ENCODE measurements at regions not wholly inside any gene's neighbourhood (a gene's known extent, or its start where the extent isn't known, plus 50 kb on each side); places are given as distances from the start of the nearest gene placed in this dataset.

DNA sequence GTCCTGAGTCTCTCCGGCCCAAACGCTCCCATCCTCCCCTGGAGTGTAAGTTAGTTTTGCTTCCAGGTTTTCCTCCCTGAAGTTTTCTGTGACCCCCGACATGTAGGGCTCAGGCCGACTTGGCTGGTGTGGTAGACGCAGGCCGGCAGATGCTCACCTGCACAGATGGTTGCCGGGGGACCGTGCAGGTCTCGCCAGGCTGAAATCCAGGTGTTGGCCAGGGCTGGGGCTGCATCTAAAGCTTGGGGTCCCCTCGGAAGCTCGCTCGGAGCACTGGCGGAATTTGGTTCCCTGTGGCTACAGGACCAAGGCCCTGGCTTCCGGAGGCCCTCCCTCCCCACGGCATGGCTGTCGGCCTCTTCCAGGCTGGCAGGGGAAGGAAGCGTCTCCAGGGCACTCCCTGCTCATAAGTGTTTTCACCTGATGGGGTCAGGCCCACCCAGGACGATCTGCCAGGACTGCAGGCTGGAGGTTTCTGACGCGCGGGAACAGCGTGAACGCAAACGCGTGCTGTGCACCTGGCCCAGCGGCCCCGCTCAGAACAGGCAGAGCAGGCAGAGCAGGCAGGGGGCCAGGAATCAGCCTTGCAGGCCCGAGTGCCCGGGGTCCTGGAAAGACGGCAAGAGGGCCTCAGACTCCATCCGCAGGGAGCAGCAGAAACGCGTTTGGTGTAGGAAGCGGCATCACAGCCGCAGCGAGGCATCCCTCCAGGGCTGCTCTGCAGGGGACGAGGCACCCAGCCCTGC is 258.2 kb downstream of the BRD1 start:
- H3K36me3 ChIP-seq (ENCODE audit: control insufficient read depth, insufficient read depth, low read length), result no peaks in the 10 kb centered on the region
- no peak for DNase-seq (ENCODE audit: low read depth)
- H3K4me3 ChIP-seq (ENCODE audit: low read depth, low read length), result no peak overlapping the region
- ChIA-PET POLR2A (no interaction called here), CTCF (no interaction called here)
- TF ChIP-seq, protein P1, sequence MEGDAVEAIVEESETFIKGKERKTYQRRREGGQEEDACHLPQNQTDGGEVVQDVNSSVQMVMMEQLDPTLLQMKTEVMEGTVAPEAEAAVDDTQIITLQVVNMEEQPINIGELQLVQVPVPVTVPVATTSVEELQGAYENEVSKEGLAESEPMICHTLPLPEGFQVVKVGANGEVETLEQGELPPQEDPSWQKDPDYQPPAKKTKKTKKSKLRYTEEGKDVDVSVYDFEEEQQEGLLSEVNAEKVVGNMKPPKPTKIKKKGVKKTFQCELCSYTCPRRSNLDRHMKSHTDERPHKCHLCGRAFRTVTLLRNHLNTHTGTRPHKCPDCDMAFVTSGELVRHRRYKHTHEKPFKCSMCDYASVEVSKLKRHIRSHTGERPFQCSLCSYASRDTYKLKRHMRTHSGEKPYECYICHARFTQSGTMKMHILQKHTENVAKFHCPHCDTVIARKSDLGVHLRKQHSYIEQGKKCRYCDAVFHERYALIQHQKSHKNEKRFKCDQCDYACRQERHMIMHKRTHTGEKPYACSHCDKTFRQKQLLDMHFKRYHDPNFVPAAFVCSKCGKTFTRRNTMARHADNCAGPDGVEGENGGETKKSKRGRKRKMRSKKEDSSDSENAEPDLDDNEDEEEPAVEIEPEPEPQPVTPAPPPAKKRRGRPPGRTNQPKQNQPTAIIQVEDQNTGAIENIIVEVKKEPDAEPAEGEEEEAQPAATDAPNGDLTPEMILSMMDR (IDR thresholded peaks at IDR 0.05; ENCODE audit: insufficient read depth, low read depth, low read length), result no peak
- no peaks in the 10 kb centered on the region for H3K27me3 ChIP-seq (ENCODE audit: control insufficient read depth, insufficient read depth, low read length)

DNA sequence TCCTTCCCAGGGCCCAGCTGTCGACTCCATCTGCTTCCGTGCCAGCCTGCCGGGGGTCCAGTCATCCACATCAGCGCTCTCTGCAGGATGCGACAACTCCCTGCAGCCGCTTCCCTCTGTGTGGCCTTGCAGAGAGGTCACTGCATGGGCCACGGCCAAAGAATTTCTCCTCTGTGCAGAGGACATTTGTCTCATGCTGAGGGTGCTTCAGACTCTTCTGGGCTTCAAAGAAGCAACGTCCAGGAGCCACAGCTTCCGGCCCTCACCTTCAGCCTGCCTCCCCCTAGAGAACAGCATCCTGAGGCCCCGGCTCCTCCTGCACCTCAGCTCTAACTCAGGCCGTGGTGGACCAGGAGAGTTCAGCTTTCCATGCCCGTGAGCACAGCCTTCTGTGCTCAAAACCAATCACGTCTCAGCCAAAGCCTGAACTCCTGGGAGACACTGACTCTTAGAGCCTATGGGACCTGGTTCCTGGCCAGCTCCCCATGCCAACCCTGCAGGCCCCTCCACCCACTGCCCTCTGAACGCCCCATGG is 258.9 kb downstream of the BRD1 start:
- no peak overlapping the region for H3K4me3 ChIP-seq (ENCODE audit: low read depth, low read length)
- ChIA-PET CTCF (no interaction called here), POLR2A (no interaction called here)
- no peak for DNase-seq (ENCODE audit: low read depth)
- TF ChIP-seq, protein P1 (IDR thresholded peaks at IDR 0.05; ENCODE audit: insufficient read depth, low read depth, low read length), result no peak
- no peaks in the 10 kb centered on the region for H3K27me3 ChIP-seq (ENCODE audit: control insufficient read depth, insufficient read depth, low read length)
- H3K36me3 ChIP-seq (ENCODE audit: control insufficient read depth, insufficient read depth, low read length), result no peaks in the 10 kb centered on the region

DNA sequence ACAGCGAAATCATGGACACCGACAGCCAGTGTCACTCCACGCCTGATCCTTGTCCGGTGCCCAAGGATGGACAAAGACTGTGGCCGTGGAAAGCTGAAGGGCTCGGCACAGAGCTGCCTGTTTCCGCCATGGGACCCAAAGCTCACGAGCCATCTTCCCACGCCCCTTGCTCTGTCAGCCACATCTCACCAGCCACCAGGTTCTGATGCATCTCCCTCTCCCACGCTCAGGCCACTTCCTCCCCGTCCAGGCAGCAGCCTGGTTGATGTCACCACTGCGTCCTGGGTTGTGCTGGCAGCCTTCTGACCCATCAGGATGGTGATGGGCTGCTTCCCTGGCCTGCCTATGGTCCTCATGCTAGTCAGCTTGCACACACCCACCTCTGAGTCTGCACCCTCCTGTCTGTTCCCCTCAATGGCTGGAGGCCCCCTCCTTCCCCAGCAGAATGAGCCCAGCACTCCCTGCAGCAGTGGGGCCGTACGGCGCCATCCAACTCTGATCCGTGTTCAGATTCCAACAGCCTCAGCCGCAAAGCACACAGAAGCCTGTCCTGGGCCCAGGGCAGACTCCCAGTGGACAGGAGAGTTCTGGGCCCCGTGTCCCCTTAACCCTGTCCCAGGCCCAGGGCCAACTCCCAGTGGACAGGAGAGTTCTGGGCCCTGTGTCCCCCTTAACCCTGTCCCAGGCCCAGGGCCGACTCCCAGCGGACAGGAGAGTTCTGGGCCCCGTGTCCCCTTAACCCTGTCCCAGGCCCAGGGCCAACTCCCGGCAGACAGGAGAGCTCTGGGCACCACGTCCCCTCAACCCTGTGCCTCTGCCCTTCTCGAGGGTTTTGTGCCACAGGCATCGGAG is 259.5 kb downstream of the BRD1 start:
- Histone ChIP-seq H3K4me3 (ENCODE audit: low read depth, low read length) (no peak overlapping the region), H3K27me3 (ENCODE audit: control insufficient read depth, insufficient read depth, low read length) (no peaks in the 10 kb centered on the region), H3K36me3 (ENCODE audit: control insufficient read depth, insufficient read depth, low read length) (no peaks in the 10 kb centered on the region)
- ChIA-PET POLR2A (no interaction called here), CTCF (no interaction called here)
- DNase-seq (ENCODE audit: low read depth), result no peak
- TF ChIP-seq, protein P1 (IDR thresholded peaks at IDR 0.05; ENCODE audit: insufficient read depth, low read depth, low read length), result no peak

DNA sequence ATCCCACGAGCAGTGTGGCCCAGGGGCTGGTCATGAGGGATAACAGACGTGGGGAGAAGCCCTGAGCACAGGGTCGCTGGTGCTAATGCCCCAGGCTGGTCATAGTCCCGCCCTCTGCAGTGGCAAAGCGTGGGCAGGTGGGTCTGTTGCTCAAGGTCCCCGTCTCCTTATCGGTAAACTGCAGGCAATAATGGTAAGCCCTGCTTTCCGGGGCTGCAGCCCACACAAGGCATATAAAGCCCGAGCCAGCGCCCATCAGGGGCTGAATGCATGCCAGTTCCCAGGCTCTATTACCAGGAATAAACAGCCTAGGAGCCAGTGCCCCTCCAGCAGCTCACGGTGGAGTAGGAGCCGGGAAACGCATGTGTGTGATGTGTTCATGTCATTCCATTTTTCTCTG is 261.0 kb downstream of the BRD1 start:
- CTCF ChIA-PET, result no interaction called here

DNA sequence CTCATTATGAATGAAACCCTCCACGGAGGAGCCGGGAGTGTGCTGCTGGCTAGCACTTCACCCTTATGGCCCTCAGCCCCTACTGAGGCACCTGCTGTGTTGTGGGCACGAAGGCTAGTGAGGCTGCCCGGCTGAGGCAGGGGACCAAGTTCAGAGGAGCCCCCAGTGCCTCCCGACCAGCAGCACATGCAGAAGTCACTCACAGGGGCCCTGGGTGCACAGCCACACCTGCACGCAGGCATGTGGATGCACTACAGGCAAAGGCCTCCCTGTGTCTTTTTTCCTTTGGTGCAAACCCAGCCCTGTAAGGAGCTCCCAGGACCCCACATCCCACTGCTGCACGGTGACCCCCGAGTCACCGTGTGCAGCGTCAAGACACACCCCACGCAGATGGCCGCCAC is 261.5 kb downstream of the BRD1 start:
- ChIA-PET CTCF (no interaction called here), POLR2A (no interaction called here)
- no peak for DNase-seq (ENCODE audit: low read depth)
- H3K4me3 ChIP-seq (ENCODE audit: low read depth, low read length), result no peak overlapping the region
- no peaks in the 10 kb centered on the region for H3K27me3 ChIP-seq (ENCODE audit: control insufficient read depth, insufficient read depth, low read length)
- TF ChIP-seq, protein P1 (IDR thresholded peaks at IDR 0.05; ENCODE audit: insufficient read depth, low read depth, low read length), result no peak
- H3K36me3 ChIP-seq (ENCODE audit: control insufficient read depth, insufficient read depth, low read length), result no peaks in the 10 kb centered on the region

More for the DNA sequence above, 261.0 kb downstream of the BRD1 start:
- H3K4me3 ChIP-seq (ENCODE audit: low read depth, low read length), result no peak overlapping the region
- no peaks in the 10 kb centered on the region for H3K27me3 ChIP-seq (ENCODE audit: control insufficient read depth, insufficient read depth, low read length)
- POLR2A ChIA-PET, result no interaction called here
- TF ChIP-seq, protein P1 (IDR thresholded peaks at IDR 0.05; ENCODE audit: insufficient read depth, low read depth, low read length), result no peak
- DNase-seq (ENCODE audit: low read depth), result no peak
- no peaks in the 10 kb centered on the region for H3K36me3 ChIP-seq (ENCODE audit: control insufficient read depth, insufficient read depth, low read length)

All from BJ (cell line).